ENCODE measurements at regions not wholly inside any gene's neighbourhood (a gene's known extent, or its start where the extent isn't known, plus 50 kb on each side); places are given as distances from the start of the nearest gene placed in this dataset.

DNA sequence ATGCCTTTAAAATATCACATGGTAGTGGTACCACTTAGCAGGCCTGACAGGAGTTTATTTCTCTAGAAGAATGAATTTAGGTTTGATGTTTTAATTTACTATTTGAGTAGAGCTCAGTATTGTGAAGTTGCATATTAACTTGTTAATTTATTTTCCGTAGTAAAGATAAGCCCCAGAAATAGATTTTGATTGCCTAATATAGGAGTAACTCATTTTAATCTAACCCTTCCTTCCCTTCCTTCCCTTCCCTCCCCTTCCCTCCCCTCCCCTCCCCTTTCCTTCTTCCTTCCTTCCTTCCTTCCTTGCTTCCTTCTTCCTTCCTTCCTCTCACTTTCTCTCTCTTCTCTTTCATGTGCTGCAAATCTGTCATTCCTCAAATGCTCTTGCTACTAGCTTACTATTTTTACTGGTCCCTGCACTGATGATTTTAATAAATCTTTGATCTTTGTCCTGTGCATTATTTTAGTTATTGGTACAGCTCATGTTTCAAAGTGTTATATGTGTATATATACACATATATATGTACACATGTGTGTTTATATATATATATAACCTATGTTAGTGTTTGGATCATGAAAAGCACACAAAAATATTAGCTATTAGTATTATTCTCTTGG lies 862.6 kb upstream of the CNTNAP5 start:
- no peaks in the 10 kb centered on the region for H3K36me3 ChIP-seq (ENCODE audit: control insufficient read depth, insufficient read depth, low read length)
- H3K4me3 ChIP-seq, result no peak overlapping the region
- H3K4me1 ChIP-seq (replicated peaks in 1 of 2; ENCODE audit: control insufficient read depth in 2 of 2, insufficient read depth in 2 of 2, low read length in 2 of 2), result no peaks in the 10 kb centered on the region
- FAIRE-seq, result no peak
- 0% methylated on average over 1 of the region's 1 CpG for WGBS (ENCODE audit: insufficient coverage, low coverage, missing lambda C conversion rate)
- H3K27ac ChIP-seq (ENCODE audit: extremely low read depth, low read depth, low read length), result no peak overlapping the region
- no peaks in the 10 kb centered on the region for H3K79me2 ChIP-seq (ENCODE audit: control insufficient read depth, insufficient read depth, low read length)
- DNase-seq (ENCODE audit: extremely low read depth in 1 of 4, low spot score in 3 of 4), result no peak
- TF ChIP-seq HNRNPK (IDR thresholded peaks at IDR 0.05; ENCODE audit: low read depth, low read length, poor library complexity, severe bottlenecking) (peak; percentile 63), PCBP2 (IDR thresholded peaks at IDR 0.05; ENCODE audit: low read depth, low read length, poor library complexity, severe bottlenecking) (peak; percentile 90), POLR2AphosphoS5 (IDR thresholded peaks at IDR 0.05; ENCODE audit: control insufficient read depth, insufficient read depth, low read depth, low read length) (no peak), PCBP1 (IDR thresholded peaks at IDR 0.05; ENCODE audit: low read depth, low read length, poor library complexity, severe bottlenecking) (peak; percentile 59)
- TF ChIP-seq, protein P1, sequence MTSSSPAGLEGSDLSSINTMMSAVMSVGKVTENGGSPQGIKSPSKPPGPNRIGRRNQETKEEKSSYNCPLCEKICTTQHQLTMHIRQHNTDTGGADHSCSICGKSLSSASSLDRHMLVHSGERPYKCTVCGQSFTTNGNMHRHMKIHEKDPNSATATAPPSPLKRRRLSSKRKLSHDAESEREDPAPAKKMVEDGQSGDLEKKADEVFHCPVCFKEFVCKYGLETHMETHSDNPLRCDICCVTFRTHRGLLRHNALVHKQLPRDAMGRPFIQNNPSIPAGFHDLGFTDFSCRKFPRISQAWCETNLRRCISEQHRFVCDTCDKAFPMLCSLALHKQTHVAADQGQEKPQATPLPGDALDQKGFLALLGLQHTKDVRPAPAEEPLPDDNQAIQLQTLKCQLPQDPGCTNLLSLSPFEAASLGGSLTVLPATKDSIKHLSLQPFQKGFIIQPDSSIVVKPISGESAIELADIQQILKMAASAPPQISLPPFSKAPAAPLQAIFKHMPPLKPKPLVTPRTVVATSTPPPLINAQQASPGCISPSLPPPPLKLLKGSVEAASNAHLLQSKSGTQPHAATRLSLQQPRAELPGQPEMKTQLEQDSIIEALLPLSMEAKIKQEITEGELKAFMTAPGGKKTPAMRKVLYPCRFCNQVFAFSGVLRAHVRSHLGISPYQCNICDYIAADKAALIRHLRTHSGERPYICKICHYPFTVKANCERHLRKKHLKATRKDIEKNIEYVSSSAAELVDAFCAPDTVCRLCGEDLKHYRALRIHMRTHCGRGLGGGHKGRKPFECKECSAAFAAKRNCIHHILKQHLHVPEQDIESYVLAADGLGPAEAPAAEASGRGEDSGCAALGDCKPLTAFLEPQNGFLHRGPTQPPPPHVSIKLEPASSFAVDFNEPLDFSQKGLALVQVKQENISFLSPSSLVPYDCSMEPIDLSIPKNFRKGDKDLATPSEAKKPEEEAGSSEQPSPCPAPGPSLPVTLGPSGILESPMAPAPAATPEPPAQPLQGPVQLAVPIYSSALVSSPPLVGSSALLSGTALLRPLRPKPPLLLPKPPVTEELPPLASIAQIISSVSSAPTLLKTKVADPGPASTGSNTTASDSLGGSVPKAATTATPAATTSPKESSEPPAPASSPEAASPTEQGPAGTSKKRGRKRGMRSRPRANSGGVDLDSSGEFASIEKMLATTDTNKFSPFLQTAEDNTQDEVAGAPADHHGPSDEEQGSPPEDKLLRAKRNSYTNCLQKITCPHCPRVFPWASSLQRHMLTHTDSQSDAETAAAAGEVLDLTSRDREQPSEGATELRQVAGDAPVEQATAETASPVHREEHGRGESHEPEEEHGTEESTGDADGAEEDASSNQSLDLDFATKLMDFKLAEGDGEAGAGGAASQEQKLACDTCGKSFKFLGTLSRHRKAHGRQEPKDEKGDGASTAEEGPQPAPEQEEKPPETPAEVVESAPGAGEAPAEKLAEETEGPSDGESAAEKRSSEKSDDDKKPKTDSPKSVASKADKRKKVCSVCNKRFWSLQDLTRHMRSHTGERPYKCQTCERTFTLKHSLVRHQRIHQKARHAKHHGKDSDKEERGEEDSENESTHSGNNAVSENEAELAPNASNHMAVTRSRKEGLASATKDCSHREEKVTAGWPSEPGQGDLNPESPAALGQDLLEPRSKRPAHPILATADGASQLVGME (CRISPR knock-in tag; IDR thresholded peaks at IDR 0.05), result no peak
- POLR2A ChIA-PET, result no interaction called here
- no peaks in the 10 kb centered on the region for H3K27me3 ChIP-seq (ENCODE audit: control insufficient read depth in 2 of 2, insufficient read depth in 2 of 2, low read length in 2 of 2)
- H3K9me1 ChIP-seq (ENCODE audit: control insufficient read depth, insufficient read depth, low read length), result no peaks in the 10 kb centered on the region
- in situ Hi-C loops (cut with MboI) (no loop called here), intact Hi-C loops (cut with micrococcal nuclease) (no loop called here)
- no peak overlapping the region for H2AFZ ChIP-seq (ENCODE audit: low read depth, low read length)
- ATAC-seq, result no peak
- H4K20me1 ChIP-seq (replicated peaks; ENCODE audit: control insufficient read depth, insufficient read depth, low read length), result no peaks in the 10 kb centered on the region
- H3K9ac ChIP-seq (ENCODE audit: insufficient read depth in 1 of 2, low read depth in 2 of 2, low read length in 2 of 2), result no peak overlapping the region
- no peaks in the 10 kb centered on the region for H3K9me3 ChIP-seq (replicated peaks; ENCODE audit: control insufficient read depth, insufficient read depth, low read depth, low read length)
- no peak overlapping the region for H3K4me2 ChIP-seq (ENCODE audit: insufficient read depth, low read length)
- CTCF ChIA-PET (ENCODE audit: low intra/inter-chr PET ratio), result no interaction called here
- BruUV-seq (replicated peaks), result no TSS peak
